ENCODE measurements at regions not wholly inside any gene's neighbourhood (a gene's known extent, or its start where the extent isn't known, plus 50 kb on each side); places are given as distances from the start of the nearest gene placed in this dataset.

GRCh38 chr21:41095983-41096382, 72.0 kb upstream of the BACE2 start:
- Histone ChIP-seq H3K18ac (ENCODE audit: insufficient read length, low read depth, low read length) (no peak overlapping the region), H2BK12ac (ENCODE audit: insufficient read length, low read depth, low read length) (no peak overlapping the region), H4K8ac (replicated peaks; ENCODE audit: insufficient read length, low read depth, low read length) (no peak overlapping the region), H3K27me3 (ENCODE audit: insufficient read depth, low read length) (no peaks in the 10 kb centered on the region), H2AFZ (ENCODE audit: low read length) (no peak overlapping the region), H3K9me3 (ENCODE audit: control insufficient read depth, low read depth, low read length) (no peaks in the 10 kb centered on the region), H3K4ac (ENCODE audit: low read depth, low read length) (no peak overlapping the region), H3K23me2 (ENCODE audit: insufficient read length, low read depth, low read length, poor library complexity, severe bottlenecking) (no peaks in the 10 kb centered on the region), H3K9ac (ENCODE audit: extremely low read depth, insufficient read length, low read length) (no peak overlapping the region), H3K14ac (ENCODE audit: insufficient read depth, low read length) (no peak overlapping the region), H3T11ph (ENCODE audit: low read length) (no peak overlapping the region), H4K91ac (ENCODE audit: insufficient read length, low read depth, low read length) (no peak overlapping the region), H2BK15ac (ENCODE audit: low read depth, low read length) (no peak overlapping the region), H3K79me2 (ENCODE audit: insufficient read depth, low read length) (no peaks in the 10 kb centered on the region), H2BK120ac (ENCODE audit: low read depth, low read length, poor library complexity, severe bottlenecking) (no peak overlapping the region), H4K20me1 (ENCODE audit: control insufficient read depth, insufficient read depth, insufficient read length) (no peaks in the 10 kb centered on the region), H3K56ac (ENCODE audit: insufficient read length, low read depth, low read length) (no peak overlapping the region), H3K4me1 (ENCODE audit: insufficient read depth, low read length) (no peaks in the 10 kb centered on the region), H3K23ac (ENCODE audit: insufficient read length, low read depth, low read length) (no peak overlapping the region), H3K79me1 (ENCODE audit: insufficient read depth, low read depth, low read length, poor library complexity, severe bottlenecking) (no peaks in the 10 kb centered on the region), H2BK20ac (ENCODE audit: low read depth, low read length, poor library complexity, severe bottlenecking) (no peak overlapping the region), H3K27ac (ENCODE audit: insufficient read length, low read depth, low read length) (no peak overlapping the region), H2AK5ac (ENCODE audit: insufficient read length, low read length) (no peak overlapping the region), H4K5ac (ENCODE audit: insufficient read length, low read depth, low read length) (no peak overlapping the region), H3K4me2 (ENCODE audit: insufficient read depth, insufficient read length, low read length) (no peak overlapping the region), H2BK5ac (ENCODE audit: insufficient read length, low read length) (no peak overlapping the region)
- Mint-ChIP-seq H3K27ac (no peak overlapping the region), H3K4me3 (no peak overlapping the region), H3K27me3 (ENCODE audit: low read depth) (peaks cover 9% of the 10 kb centered on the region), H3K9me3 (peaks cover 4 to 7% of the 10 kb centered on the region in 2 experiments), H3K4me1 (peaks cover 2 to 4% of the 10 kb centered on the region in 2 experiments; a peak in 3 of 4 replicates), H3K36me3 (ENCODE audit: insufficient read depth in 1 of 3, low read depth in 3 of 3) (peaks cover 0 to 7% (median 2%) of the 10 kb centered on the region in 3 experiments; a peak in 3 of 7 replicates)
- no peak for TF ChIP-seq CTCF (conservative IDR thresholded peaks at IDR 0.05)
- WGBS (ENCODE audit: extremely low coverage, insufficient read length, low lambda C conversion rate), result no CpG with 5 or more reads among the region's 6 CpGs
- no peak for DNase-seq

All from H9 (cell line).